ELF-1 (cell line): ENCODE measurements at regions not wholly inside any gene's neighbourhood (a gene's known extent, or its start where the extent isn't known, plus 50 kb on each side); places are given as distances from the start of the nearest gene placed in this dataset.
"Not testable (repeated sequence)": the region's sequence is repeated elsewhere in the genome, so short reads cannot be mapped to it uniquely, and the experiment has no call there.

Experiments used
- DNase-seq: peaks from one replicate; pipeline ENCODE4 v3.0.0-alpha.2; 2016; ENCODE audit warnings: low read depth, low spot score

GRCh38 chr14:51578853-51579252 lies 72.9 kb upstream of the FRMD6 start:
- no peak for DNase-seq

GRCh38 chr14:51581017-51581881 lies 70.5 kb upstream of the FRMD6 start:
- DNase-seq, result no peak

DNA sequence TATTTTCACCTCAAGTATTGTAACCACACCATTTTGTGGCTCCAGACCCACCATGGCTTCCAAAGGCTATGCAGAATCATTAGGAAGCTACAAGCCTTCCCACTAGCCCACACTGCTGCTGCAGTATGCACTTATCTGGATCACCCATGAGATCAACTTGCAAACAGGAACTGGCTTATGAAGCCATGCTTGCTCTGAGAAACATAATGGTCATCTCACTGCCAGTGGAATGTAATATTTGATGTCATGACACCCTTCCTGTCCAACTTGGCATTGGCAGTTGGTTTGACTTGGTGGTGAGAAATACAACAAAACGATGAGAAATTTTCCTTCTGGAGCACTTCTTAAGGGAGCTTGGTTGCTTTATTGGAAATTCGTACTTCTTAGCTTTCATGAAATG lies 69.3 kb upstream of the FRMD6 start:
- DNase-seq, result no peak

DNA sequence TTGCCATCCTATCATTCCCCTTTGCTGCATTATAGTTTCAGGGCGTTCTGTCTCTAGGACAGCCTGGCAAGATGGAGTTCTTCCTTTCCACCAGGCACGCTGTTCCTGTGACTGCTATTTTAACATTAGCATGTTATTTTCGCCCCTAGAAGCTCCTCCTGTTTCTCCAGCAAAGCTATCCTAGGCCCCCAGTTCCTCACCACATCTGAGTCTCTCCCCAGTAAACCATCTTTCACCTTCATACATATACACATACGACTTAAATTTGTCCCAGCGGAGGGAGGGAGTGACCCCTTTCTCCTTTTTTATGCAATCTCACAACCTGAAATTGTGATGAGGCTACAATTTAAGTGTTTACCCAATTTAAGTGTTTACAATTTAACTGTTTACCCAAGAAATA lies 66.7 kb upstream of the FRMD6 start:
- DNase-seq, result no peak

- DNase-seq, result no peak
Observed at GRCh38 chr14:51592836-51593235, 58.9 kb upstream of the FRMD6 start.

- DNase-seq, result no peak
Observed at GRCh38 chr14:51593397-51593796, 58.3 kb upstream of the FRMD6 start.

- no peak for DNase-seq
Observed at GRCh38 chr14:51595881-51596455, 55.7 kb upstream of the FRMD6 start.

- no peak for DNase-seq
Observed at GRCh38 chr14:51596488-51597117, 55.1 kb upstream of the FRMD6 start.

GRCh38 chr14:51597261-51598001 lies 54.3 kb upstream of the FRMD6 start:
- no peak for DNase-seq

- not testable (repeated sequence) for DNase-seq
Observed at GRCh38 chr14:51598924-51599600, 52.6 kb upstream of the FRMD6 start.

DNA sequence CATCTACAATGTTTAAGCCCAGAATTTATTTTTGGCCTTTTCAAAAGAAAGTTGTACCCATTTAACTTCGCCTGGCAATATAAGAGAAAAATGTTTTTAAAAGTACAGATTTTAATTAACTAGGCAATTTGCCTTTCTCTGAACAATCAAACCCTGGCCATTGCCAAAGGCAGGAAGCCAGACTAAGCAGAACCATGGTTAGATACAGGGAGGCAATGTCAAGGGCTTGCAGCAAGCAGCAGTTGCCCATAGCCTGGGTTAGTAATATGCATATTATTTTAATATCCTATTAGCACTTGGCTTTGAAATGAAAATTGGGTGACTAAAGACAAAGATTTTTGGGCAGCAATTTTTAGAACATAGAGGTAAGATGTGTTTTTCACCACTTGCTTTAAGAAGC lies 51.1 kb upstream of the FRMD6 start:
- no peak for DNase-seq
